ENCODE measurements at regions not wholly inside any gene's neighbourhood (a gene's known extent, or its start where the extent isn't known, plus 50 kb on each side); places are given as distances from the start of the nearest gene placed in this dataset.
"Not testable (repeated sequence)": the region's sequence is repeated elsewhere in the genome, so short reads cannot be mapped to it uniquely, and the experiment has no call there.

DNA sequence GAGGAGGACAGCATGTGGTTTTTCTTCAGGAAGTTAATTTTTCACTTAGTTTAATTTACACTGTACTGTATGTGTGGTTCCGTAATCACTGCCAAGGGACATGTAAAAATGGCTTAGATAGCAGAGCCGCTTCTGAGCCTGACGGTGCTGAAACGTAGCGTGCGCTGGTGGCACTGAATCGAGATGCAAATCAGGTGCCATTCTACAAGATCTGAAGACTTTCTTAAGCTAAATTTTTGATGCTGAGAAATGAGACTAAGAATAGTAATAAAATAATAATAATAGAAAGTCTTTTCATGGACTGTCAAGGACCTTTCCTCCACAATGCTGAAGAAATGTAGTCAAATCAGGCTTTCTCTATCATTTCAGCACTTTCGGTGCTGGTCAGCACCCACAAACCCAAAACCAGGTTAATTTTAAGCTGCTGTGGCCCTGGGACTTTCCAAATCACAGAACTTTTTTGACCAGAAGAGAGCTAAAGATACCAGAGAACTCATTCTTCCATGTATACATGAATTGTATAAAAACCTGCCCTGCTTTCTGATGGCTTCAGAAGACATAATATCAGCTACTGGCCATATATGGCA lies 183.3 kb upstream of the LMO3 start:
- peaks cover 0 to 15% (median 0%) of the 10 kb centered on the region in 11 donors for H3K9me3 ChIP-seq
- H3K4me1 ChIP-seq, result no peaks in the 10 kb centered on the region
- WGBS, 2 donors, result 47 to 55% methylated on average over 8 of the region's 8 CpGs
- no peak for DNase-seq
- ATAC-seq, result no peak
- no peaks in the 10 kb centered on the region for H3K36me3 ChIP-seq
- intact Hi-C loops (cut with DNase I), result no loop called here
- no peak overlapping the region for H3K4me3 ChIP-seq
- no peak overlapping the region for H3K27ac ChIP-seq
- TF ChIP-seq, protein P1, sequence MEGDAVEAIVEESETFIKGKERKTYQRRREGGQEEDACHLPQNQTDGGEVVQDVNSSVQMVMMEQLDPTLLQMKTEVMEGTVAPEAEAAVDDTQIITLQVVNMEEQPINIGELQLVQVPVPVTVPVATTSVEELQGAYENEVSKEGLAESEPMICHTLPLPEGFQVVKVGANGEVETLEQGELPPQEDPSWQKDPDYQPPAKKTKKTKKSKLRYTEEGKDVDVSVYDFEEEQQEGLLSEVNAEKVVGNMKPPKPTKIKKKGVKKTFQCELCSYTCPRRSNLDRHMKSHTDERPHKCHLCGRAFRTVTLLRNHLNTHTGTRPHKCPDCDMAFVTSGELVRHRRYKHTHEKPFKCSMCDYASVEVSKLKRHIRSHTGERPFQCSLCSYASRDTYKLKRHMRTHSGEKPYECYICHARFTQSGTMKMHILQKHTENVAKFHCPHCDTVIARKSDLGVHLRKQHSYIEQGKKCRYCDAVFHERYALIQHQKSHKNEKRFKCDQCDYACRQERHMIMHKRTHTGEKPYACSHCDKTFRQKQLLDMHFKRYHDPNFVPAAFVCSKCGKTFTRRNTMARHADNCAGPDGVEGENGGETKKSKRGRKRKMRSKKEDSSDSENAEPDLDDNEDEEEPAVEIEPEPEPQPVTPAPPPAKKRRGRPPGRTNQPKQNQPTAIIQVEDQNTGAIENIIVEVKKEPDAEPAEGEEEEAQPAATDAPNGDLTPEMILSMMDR (IDR thresholded peaks at IDR 0.05), result no peak
- H3K27me3 ChIP-seq, result no peaks in the 10 kb centered on the region

DNA sequence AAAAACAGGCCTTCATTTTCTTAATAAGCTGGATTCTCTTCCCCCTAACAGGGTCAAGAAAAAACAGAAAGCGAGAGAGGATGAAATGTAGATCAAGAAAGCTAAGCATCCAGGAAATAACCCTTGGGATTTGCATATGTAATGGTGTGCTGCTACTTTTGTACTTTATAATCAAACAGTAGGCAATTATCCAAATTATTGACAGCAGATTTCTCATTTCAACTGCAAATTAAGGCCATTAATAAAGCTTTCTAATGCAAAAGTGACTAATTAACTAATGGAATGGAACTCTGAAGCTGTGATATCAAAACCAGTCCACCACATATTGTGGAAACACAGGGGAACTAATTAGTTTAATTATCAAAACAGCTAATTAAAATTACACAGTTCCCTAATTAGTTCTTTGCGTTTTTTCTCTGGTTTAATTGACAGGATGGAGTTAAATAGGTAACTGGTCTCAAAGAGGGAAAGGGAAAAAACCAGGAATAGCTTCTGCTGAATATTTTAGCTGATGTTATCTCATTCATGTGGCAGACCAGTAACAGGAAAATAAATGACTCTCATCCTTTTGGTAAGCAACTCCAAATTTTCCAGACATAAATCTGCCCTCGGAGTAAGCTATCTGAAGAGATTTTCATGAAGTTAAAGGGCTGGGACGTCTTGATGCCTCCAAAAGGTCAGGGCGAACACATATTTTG lies 182.7 kb upstream of the LMO3 start:
- H3K9me3 ChIP-seq, result peaks cover 0 to 15% (median 0%) of the 10 kb centered on the region in 11 donors
- DNase-seq, result no peak
- H3K4me1 ChIP-seq, result no peaks in the 10 kb centered on the region
- TF ChIP-seq, protein P1 (IDR thresholded peaks at IDR 0.05), result no peak
- H3K4me3 ChIP-seq, result no peak overlapping the region
- no peaks in the 10 kb centered on the region for H3K36me3 ChIP-seq
- WGBS, 2 donors, result 41 to 56% methylated on average over 5 of the region's 5 CpGs
- intact Hi-C loops (cut with DNase I), result no loop called here
- H3K27me3 ChIP-seq, result no peaks in the 10 kb centered on the region
- H3K27ac ChIP-seq, result no peak overlapping the region
- ATAC-seq, result no peak

DNA sequence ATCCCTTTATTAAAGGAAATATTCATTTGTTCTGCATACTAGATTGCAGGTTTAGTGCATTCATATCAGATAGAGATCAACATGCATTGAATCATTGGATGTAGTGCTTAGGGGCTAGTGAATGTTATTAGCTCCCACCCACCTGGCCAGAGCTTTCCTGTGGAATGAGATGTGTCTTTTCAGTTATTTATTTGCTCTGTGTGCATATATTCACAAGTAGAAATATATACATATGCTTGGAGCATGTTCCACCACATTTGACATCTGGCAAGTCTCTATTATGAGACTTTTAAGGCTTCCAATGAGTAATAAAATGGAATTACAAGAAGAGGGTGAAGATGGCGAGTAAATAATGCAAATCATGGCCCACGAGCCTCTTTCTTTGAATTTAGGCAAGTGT lies 180.0 kb upstream of the LMO3 start:
- intact Hi-C loops (cut with DNase I), result no loop called here
- Histone ChIP-seq H3K27ac (no peak overlapping the region), H3K4me3 (no peak overlapping the region), H3K27me3 (no peaks in the 10 kb centered on the region), H3K4me1 (no peaks in the 10 kb centered on the region), H3K9me3 (peaks cover 0 to 11% (median 0%) of the 10 kb centered on the region in 11 donors), H3K36me3 (no peaks in the 10 kb centered on the region)
- ATAC-seq (no peak), DNase-seq (no peak)
- TF ChIP-seq, protein P1 (IDR thresholded peaks at IDR 0.05), result no peak
- WGBS, 2 donors, result 44 to 61% methylated on average over 2 of the region's 2 CpGs

DNA sequence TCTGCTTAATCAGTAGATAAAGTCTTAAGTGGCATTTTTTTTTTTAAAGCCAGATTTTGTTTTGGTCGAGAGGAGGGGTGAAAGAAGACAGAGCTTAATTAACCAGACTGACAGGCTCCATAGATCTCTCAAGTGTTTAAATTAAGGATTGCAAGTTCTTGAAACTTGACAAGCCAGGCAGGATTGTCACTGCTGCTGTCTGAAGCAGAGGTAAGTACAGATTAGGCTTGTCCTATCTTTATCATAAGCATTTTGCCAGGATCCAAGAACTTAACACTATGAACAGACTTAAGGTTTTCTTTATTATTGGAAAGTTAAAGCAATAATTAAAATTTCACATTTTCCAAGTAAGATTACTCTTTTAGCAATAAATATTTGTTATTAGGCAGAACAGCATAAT lies 179.6 kb upstream of the LMO3 start:
- Histone ChIP-seq H3K9me3 (peaks cover 0 to 12% (median 0%) of the 10 kb centered on the region in 11 donors), H3K4me1 (no peaks in the 10 kb centered on the region), H3K27me3 (no peaks in the 10 kb centered on the region), H3K36me3 (no peaks in the 10 kb centered on the region), H3K27ac (no peak overlapping the region), H3K4me3 (no peak overlapping the region)
- 5 to 8% methylated on average over 1 of the region's 1 CpG for WGBS, 2 donors
- TF ChIP-seq, protein P1 (IDR thresholded peaks at IDR 0.05), result no peak
- no peak for DNase-seq
- intact Hi-C loops (cut with DNase I), result no loop called here
- no peak for ATAC-seq

DNA sequence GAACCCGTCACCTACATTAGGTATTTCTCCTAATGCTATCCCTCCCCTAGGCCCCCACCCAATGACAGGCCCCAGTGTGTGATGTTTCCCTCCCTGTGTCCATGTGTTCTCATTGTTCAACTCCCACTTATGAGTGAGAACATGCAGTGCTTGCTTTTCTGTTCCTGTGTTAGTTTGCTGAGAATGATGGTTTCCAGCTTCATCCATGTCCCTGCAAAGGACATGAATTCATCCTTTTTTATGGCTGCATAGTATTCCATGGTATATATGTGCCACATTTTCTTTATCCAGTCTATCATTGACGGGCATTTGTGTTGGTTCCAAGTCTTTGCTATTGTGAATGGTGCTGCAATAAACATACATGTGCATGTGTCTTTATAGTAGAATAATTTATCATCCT lies 163.2 kb upstream of the LMO3 start:
- H3K27ac ChIP-seq; H3K27me3 ChIP-seq; H3K36me3 ChIP-seq; H3K4me1 ChIP-seq; H3K4me3 ChIP-seq; DNase-seq; intact Hi-C loops (cut with DNase I); ATAC-seq: not testable (repeated sequence)
- 78 to 79% methylated on average over 2 of the region's 2 CpGs for WGBS, 2 donors
- peaks cover 0 to 55% (median 14%) of the 10 kb centered on the region in 11 donors for H3K9me3 ChIP-seq

Measured in heart right ventricle (tissue), 16 donors.